AG04449 (cell line): ENCODE measurements at regions not wholly inside any gene's neighbourhood (a gene's known extent, or its start where the extent isn't known, plus 50 kb on each side); places are given as distances from the start of the nearest gene placed in this dataset.

Experiments
- CTCF ChIA-PET: fragments of 350-600 bp; formaldehyde crosslinking; extraction: SDS; loops from one replicate; lab custom pipeline; 2021; ENCODE audit warnings: antibody characterized with exemption; lab: Yijun Ruan, JAX
- POLR2A ChIA-PET: fragments of 400-600, 350-600 bp; formaldehyde crosslinking; extraction: SDS; loops from one replicate; lab custom pipeline; 2020; ENCODE audit warnings: antibody characterized with exemption, inconsistent platforms; lab: Yijun Ruan, JAX
- DNase-seq: peaks from one replicate; pipeline ENCODE4 v3.0.0-alpha.2; 2010; ENCODE audit warnings: low read depth, low spot score
- H3K4me3 ChIP-seq: 2 replicates; pipeline ENCODE4 v1.5.1; 2011; ENCODE audit warnings: low read depth, mild to moderate bottlenecking, control low read depth, low read length
- CTCF ChIP-seq: IDR thresholded peaks from one replicate; pipeline ENCODE4 v1.5.1; 2011; ENCODE audit warnings: mild to moderate bottlenecking, moderate library complexity, low read length, control low read depth, inconsistent platforms; ENCODE audit not compliant: insufficient read depth; ENCODE audit errors: missing control alignments

GRCh38 chr6:169930799-169931198 is 179.4 kb downstream of the ERMARD start:
- CTCF ChIA-PET, result no interaction called here
- TF ChIP-seq CTCF, result no peak
- POLR2A ChIA-PET, result no interaction called here
- DNase-seq, result no peak
- H3K4me3 ChIP-seq, result no peak overlapping the region

GRCh38 chr6:169927711-169928110 is 176.3 kb downstream of the ERMARD start:
- POLR2A ChIA-PET, result no interaction called here
- no peak for TF ChIP-seq CTCF
- H3K4me3 ChIP-seq, result no peak overlapping the region
- CTCF ChIA-PET, result no interaction called here
- DNase-seq, result no peak

GRCh38 chr6:169926617-169927417 is 175.4 kb downstream of the ERMARD start:
- CTCF ChIA-PET, result no interaction called here

GRCh38 chr6:169923468-169924464 is 172.3 kb downstream of the ERMARD start:
- ChIA-PET POLR2A (no interaction called here), CTCF (no interaction called here)
- no peak for TF ChIP-seq CTCF
- H3K4me3 ChIP-seq, result no peak overlapping the region
- no peak for DNase-seq

More at GRCh38 chr6:169926617-169927417, 175.4 kb downstream of the ERMARD start:
- POLR2A ChIA-PET, result no interaction called here
- DNase-seq, result no peak
- no peak overlapping the region for H3K4me3 ChIP-seq
- no peak for TF ChIP-seq CTCF

GRCh38 chr6:169921853-169922824 is 170.7 kb downstream of the ERMARD start:
- no peak for TF ChIP-seq CTCF
- no peak overlapping the region for H3K4me3 ChIP-seq
- CTCF ChIA-PET, result no interaction called here
- POLR2A ChIA-PET, result no interaction called here
- no peak for DNase-seq
